Tongue (tissue), 1 donor: ENCODE measurements at regions not wholly inside any gene's neighbourhood (a gene's known extent, or its start where the extent isn't known, plus 50 kb on each side); places are given as distances from the start of the nearest gene placed in this dataset.

Source experiments
- DNase-seq: peaks from one replicate; pipeline ENCODE4 v3.0.0-alpha.2; 2015

- no peak for DNase-seq
Observed at GRCh38 chr4:35500812-35501211, 743.5 kb downstream of the ARAP2 start.

DNA sequence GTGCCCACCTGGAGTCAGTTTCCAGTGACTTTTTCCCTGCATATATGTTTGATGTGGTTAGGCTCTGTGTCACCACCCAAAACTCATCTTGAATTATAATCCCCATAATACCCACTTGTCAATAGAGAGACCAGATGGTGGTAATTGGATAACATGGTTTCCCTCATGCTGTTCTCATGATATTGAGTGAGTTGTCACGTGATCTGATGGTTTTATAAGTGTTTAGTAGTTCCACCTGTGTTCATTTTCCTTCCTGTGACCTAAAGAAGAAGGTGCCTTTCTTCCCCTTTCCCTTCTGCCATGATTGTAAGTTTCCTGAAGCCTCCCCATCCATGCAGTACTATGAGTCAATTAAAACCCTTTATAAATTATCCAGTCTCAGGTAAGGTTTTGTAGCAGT lies 740.9 kb downstream of the ARAP2 start:
- no peak for DNase-seq

DNA sequence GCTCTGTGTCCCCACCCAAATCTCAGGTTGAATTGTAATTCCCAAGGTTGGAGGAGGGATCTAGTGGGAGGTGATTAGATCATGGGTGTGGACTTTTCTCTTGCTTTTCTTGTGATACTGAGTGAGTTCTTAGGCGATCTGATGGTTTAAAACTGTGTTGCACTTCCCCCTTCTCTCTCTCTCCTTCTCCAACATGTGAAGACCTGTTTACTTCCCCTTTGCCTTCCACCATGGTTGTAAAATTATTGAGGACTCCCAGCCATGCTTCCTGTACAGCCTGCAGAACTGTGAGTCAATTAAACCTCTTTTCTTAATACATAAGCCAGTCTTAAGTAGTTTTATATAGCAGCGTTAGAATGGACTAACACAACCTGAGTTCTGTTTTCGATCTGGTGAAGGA lies 738.2 kb downstream of the ARAP2 start:
- DNase-seq = no peak

- no peak for DNase-seq
Observed at GRCh38 chr4:35511851-35512250, 732.5 kb downstream of the ARAP2 start.

GRCh38 chr4:35516102-35516501 lies 728.2 kb downstream of the ARAP2 start:
- no peak for DNase-seq

DNA sequence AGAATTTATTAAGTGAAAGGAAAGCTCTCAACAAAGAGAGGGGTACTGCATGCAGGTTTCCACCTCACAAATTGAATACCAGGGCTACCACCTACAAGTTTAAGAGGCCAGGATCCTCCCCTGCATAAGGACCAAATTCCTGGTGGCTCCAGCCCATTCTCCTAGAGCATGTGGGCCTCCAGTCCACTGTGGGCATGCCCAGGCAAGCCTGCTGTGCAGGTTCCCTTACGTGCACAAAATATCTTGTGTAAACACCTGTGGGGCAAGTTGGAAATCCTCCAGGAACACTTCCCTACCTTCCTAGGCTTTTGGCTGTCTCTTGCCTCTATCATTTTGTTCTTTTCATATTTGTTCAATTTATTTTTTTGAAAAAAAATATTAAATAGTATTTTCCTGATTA lies 724.3 kb downstream of the ARAP2 start:
- DNase-seq = no peak

- no peak for DNase-seq
Observed at GRCh38 chr4:35521682-35522081, 722.6 kb downstream of the ARAP2 start.

DNA sequence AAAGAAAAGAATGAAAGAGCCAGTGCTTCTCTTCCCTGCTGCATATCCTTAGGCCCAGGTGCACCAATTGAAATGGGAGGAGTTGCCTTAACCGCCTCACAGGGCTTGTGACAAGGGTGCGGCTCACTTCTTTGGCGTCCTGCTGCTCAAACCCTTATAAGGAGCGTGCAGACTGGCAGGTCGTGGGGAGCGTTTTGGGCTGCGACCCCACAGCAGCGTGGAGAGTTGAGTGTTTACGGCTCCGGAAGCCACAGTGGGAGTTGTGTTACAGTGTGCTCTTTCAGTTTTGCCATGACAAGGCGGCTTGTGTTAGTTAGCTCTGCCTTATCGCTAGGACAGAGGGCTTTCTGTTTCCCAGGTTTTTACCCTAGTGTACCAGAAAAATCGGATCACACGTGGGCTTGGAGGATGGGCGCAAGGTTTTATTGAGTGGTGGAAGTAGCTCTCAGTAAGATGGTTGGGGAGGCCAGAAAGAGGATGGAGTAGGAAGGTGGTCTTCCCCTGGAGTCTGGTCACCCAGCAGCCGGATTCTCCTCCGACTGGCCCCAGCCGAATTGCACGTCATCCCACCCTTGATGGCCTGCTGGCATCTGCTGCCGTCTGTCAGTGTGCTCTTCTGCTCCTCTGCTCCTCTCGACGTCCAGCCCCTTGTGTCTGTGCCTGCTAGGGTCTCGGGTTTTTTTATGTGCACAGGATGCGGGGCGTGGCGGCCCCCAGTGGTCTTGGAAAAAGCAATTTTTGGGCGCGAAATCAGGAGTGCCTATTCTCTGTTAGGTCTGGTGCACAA lies 718.9 kb downstream of the ARAP2 start:
- peak; percentile 8 for DNase-seq

GRCh38 chr4:35526456-35526855 lies 717.9 kb downstream of the ARAP2 start:
- DNase-seq = no peak

DNA sequence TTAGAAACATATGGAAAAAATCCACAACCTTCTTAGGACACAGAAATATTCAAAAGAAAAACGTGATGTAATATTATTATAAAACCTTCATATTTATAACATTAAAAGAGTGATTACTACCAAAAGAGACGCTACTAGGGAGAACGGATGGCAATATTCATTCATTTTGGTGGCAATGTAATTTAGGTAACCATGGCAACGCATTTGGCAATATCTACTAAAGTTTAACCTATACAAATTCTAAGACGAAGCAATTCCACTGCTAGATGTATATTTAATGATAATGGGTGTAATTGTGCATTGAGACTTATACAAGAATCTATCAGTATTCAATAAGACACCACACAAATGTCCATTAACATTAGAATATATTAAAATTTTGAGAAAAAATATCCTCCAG lies 709.4 kb downstream of the ARAP2 start:
- no peak for DNase-seq

- DNase-seq = no peak
Observed at GRCh38 chr4:35538807-35539206, 705.5 kb downstream of the ARAP2 start.

DNA sequence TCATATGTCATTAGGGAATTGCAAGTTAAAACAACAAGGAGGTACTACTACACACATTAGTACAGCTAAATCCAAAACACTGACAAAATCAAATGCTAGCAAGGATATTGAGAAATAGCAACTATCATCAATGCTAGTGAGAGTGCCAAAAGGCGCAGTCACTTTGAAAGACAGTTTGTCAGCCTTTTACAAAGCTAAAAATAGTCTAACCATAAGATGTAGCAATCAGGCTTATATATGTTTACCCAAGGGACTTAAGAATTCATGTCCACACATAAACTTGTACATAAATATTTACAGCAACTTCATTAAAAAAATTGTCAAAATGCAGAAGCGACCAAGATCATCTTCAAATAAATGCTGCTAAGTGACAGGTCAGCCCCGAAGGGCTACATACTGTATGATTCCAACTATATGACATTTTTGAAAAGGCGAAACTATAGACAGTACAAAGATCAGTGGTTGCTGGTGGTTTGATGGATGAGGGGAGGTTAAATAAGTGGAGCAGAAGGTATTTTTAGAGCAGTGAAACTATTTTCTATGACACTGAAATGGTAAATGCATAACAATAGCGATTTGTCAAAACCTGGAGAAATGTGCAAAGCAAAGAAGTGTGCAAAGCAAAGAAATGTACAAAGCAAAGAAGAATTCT lies 704.8 kb downstream of the ARAP2 start:
- DNase-seq = no peak

- no peak for DNase-seq
Observed at GRCh38 chr4:35541146-35541887, 703.0 kb downstream of the ARAP2 start.

- no peak for DNase-seq
Observed at GRCh38 chr4:35541888-35542213, 702.5 kb downstream of the ARAP2 start.

- no peak for DNase-seq
Observed at GRCh38 chr4:35548921-35549320, 695.4 kb downstream of the ARAP2 start.

GRCh38 chr4:35556387-35556786 lies 687.9 kb downstream of the ARAP2 start:
- DNase-seq = no peak

- DNase-seq = no peak
Observed at GRCh38 chr4:35559559-35560365, 684.6 kb downstream of the ARAP2 start.

DNA sequence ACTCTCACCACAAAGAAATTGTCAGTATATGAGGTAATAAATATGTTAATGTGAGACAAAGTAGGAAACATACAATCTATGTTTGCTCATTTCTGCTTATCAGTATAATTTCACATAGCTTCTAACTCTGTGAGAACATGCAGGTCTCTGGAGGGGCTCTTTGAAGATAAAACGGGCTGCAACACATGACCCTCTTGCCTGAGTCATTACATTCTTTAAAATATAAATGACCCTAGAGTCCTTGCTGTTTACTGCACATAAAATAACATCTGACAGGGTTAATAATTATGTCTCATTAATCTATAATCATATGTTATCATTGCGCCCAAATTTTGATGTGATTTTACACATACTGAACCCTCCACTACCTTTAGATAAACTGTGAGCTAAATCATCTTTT lies 681.5 kb downstream of the ARAP2 start:
- no peak for DNase-seq

DNA sequence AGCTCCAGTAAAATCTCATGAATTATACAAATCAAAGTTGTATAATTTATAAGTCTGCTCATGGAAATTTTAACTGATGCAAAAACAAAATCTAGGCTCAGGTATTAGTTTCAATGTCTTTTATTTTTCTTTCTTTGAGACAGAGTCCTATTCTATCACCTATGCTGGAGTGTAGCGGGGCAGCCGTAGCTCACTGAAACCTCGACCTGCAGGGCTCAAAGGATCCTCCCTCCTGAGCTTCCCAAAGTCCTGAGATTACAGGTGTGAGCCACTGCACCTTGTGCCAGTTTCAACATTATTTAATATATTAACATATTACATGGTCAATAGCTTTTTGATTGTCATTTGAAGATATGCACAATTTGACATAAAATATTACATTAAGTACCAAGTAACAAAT lies 678.7 kb downstream of the ARAP2 start:
- DNase-seq = no peak

DNA sequence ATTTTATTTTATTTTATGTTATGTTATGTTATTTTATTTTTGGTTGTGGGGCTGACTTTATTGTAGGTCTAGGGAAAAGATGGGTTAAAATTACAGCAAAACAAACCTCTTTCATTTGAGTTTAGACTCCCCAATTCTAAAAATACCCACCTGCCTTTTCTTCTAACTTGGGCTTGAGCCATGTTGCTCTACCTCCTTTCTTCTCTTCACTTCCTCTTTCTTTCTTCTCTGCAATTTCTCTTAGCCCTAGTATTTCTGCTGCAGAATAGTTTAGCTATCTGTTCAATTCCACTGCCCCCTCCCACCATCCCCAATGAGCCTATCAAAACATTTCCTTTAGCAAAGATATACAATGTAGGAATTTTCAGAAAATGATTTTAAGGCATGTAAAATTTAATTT lies 653.3 kb downstream of the ARAP2 start:
- no peak for DNase-seq

DNA sequence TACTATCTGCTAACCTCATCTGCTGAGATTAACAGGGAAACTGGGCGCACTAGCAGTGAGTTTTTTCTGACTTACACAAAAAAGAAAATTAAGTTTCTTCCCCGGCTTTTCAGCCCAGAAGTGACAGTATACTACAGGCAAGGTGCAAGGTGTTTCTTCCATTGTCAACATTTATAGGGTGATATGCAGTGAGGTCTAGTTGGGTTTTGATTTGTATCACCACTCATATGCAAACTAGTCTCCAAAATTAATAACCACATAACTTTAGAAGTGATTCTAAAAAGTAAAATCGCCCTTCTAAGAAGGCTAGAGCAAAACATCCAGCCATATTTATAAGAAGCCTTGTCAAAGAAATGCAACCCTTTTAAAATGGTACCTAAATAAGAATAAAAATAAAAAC lies 640.1 kb downstream of the ARAP2 start:
- DNase-seq = no peak

DNA sequence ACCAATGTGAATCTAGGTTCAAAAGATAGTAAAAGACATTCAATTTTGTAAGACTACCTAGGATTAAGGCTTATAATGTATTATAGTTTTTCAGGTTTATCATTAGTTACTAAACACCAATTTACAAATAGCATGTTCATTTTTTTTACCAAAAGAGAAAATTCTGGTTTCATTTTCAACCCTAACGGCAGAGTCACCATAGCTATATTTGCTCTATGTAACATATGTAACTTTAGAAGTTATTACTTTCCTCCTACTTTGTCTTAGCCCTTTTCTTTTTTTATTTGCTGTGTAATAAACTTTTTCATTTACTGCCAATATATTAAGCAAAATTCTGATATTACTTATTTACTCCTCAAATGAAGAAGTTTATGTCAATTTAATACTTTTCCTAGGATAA lies 639.6 kb downstream of the ARAP2 start:
- no peak for DNase-seq

GRCh38 chr4:35608205-35608604 lies 636.1 kb downstream of the ARAP2 start:
- DNase-seq = no peak
